ENCODE measurements at regions not wholly inside any gene's neighbourhood (a gene's known extent, or its start where the extent isn't known, plus 50 kb on each side); places are given as distances from the start of the nearest gene placed in this dataset.

DNA sequence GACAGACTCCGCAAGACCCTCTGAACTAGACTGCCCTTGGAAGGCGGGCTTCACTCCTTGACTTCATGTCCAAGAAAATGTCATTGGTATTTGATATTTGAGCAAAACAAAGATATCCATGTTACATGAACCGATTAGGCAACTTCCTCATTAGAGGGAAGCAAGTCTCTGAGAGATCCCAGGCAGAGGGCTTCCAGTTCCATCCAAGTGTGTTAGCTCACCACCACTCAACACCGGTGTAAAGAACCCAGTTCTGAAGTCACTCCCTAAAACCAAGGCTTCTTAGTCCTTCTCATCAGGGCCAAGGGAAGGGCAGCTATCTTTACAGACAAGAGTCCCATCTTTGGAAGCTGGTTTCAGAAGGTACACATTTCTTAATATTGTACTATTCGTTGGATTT is 87.2 kb upstream of the CDKN3 start:
- FAIRE-seq (no peak), DNase-seq (ENCODE audit: low read depth in 1 of 2, low spot score in 2 of 2) (no peak)
- Histone ChIP-seq H2AFZ (ENCODE audit: low read length) (no peak overlapping the region), H3K23me2 (ENCODE audit: low read depth, low read length) (no peaks in the 10 kb centered on the region), H3K9me3 (ENCODE audit: insufficient read depth in 2 of 2, low read depth in 1 of 2, low read length in 1 of 2) (no peaks in the 10 kb centered on the region), H3K56ac (replicated peaks; ENCODE audit: insufficient read length, low read depth, low read length) (no peak overlapping the region), H3K4me2 (ENCODE audit: insufficient read depth in 1 of 2, low read depth in 2 of 2, low read length in 2 of 2) (no peak overlapping the region), H3K27me3 (replicated peaks in 1 of 4; ENCODE audit: control insufficient read depth in 3 of 4, extremely low read depth in 1 of 4, insufficient read depth in 3 of 4, low read length in 3 of 4) (no peaks in the 10 kb centered on the region; a peak in 1 of 7 replicates), H3K9ac (replicated peaks in 1 of 4; ENCODE audit: extremely low read depth in 1 of 4, low read depth in 3 of 4, low read length in 3 of 4) (no peak overlapping the region), H3K4me3 (ENCODE audit: extremely low read depth in 1 of 4, insufficient read depth in 2 of 4, low read depth in 3 of 4, low read length in 4 of 4) (no peak overlapping the region), H3K4ac (replicated peaks; ENCODE audit: insufficient read length, low read depth, low read length) (no peak overlapping the region), H4K91ac (replicated peaks; ENCODE audit: insufficient read length, low read length) (no peak overlapping the region), H2BK20ac (ENCODE audit: low read length) (no peak overlapping the region), H4K20me1 (replicated peaks in 1 of 2; ENCODE audit: control insufficient read depth in 1 of 2, insufficient read depth in 2 of 2, low read length in 2 of 2) (no peaks in the 10 kb centered on the region), H4K8ac (ENCODE audit: extremely low read depth, insufficient read depth, low read length) (no peak overlapping the region), H2BK5ac (ENCODE audit: low read depth, low read length) (no peak overlapping the region), H2AK5ac (ENCODE audit: low read depth, low read length) (no peak overlapping the region), H3K79me2 (ENCODE audit: control insufficient read depth in 1 of 2, insufficient read depth in 2 of 2, low read length in 2 of 2) (no peaks in the 10 kb centered on the region), H3K14ac (ENCODE audit: insufficient read length) (no peak overlapping the region), H3K27ac (ENCODE audit: low read depth, low read length) (no peak overlapping the region), H3K23ac (ENCODE audit: insufficient read length) (no peak overlapping the region), H4K5ac (ENCODE audit: insufficient read length, low read depth, low read length) (no peak overlapping the region), H3K36me3 (ENCODE audit: control insufficient read depth in 2 of 4, insufficient read depth in 4 of 4, low read length in 3 of 4) (no peaks in the 10 kb centered on the region), H3K4me1 (replicated peaks in 1 of 4; ENCODE audit: control insufficient read depth in 3 of 4, insufficient read depth in 4 of 4, low read length in 3 of 4) (no peaks in the 10 kb centered on the region), H2BK120ac (replicated peaks; ENCODE audit: low read depth, low read length) (no peak overlapping the region), H3K79me1 (ENCODE audit: low read depth, low read length) (no peaks in the 10 kb centered on the region), H2BK15ac (ENCODE audit: low read length) (no peak overlapping the region), H3K18ac (ENCODE audit: extremely low read depth, low read length) (no peak overlapping the region), H2BK12ac (ENCODE audit: low read depth, low read length) (no peak overlapping the region)
- TF ChIP-seq POLR2AphosphoS5 (IDR thresholded peaks at IDR 0.05; ENCODE audit: low read depth, low read length) (no peak), TAF1 (IDR thresholded peaks at IDR 0.05; ENCODE audit: low read depth, low read length) (no peak), SRF (IDR thresholded peaks at IDR 0.05; ENCODE audit: low read depth, low read length) (no peak), JUND (IDR thresholded peaks at IDR 0.05; ENCODE audit: low read length) (no peak), SIX5 (IDR thresholded peaks at IDR 0.05; ENCODE audit: low read depth, low read length) (no peak)
- 84% methylated on average over 5 of the region's 5 CpGs; no CpG with 5 or more reads in 1 of the 2 experiments for WGBS, 2 experiments (ENCODE audit: extremely low coverage in 1 of 2, insufficient coverage in 1 of 2, insufficient read length in 1 of 2, insufficient replicate concordance in 2 of 2, low coverage in 1 of 2, low lambda C conversion rate in 2 of 2, missing lambda C conversion rate in 1 of 2)
- ChIA-PET POLR2A (ENCODE audit: partially characterized antibody) (no interaction called here), CTCF (ENCODE audit: partially characterized antibody) (no interaction called here)
